CD4-positive, alpha-beta T cell (primary cell): ENCODE measurements at regions not wholly inside any gene's neighbourhood (a gene's known extent, or its start where the extent isn't known, plus 50 kb on each side); places are given as distances from the start of the nearest gene placed in this dataset.

ENCODE experiments used
- ATAC-seq: fragments of 200-7000 bp; cut with Tn5 transposase; one replicate; pipeline ENCODE4 v1.10.0; 2022; ENCODE audit warnings: mild to moderate bottlenecking; ENCODE audit not compliant: poor library complexity
- CTCF ChIA-PET: fragments of 350-600 bp; sonication (Branson Sonifier 250); formaldehyde crosslinking; loops from one replicate; lab custom pipeline; 2021; ENCODE audit warnings: antibody characterized with exemption, inconsistent platforms; lab: Charles Lee
- POLR2A ChIA-PET: fragments of 350-600 bp; sonication (Branson Sonifier 250); formaldehyde crosslinking; loops from one replicate; lab custom pipeline; 2021; ENCODE audit warnings: antibody characterized with exemption, inconsistent platforms; lab: Charles Lee
- DNase-seq, 14 experiments: peaks; one replicate each; pipeline ENCODE4 v3.0.0-alpha.2; 2013 to 2020; ENCODE audit warnings: mixed read lengths in 2 of 14
- H3K27ac ChIP-seq, 2 donors: one replicate each; pipeline versions ENCODE4 v1.5.1 to v1.7.0; 2013; ENCODE audit warnings: low read length in 2 of 2, low read depth in 1 of 2, mild to moderate bottlenecking in 1 of 2
- H3K27me3 ChIP-seq, 2 experiments: 1 replicate in 1 of 2; 2 replicates in 1 of 2; pipeline versions ENCODE4 v1.6.1 to v1.7.0; 2013; ENCODE audit warnings: low read length in 2 of 2, control low read depth in 1 of 2, mild to moderate bottlenecking in 1 of 2, moderate library complexity in 1 of 2; ENCODE audit not compliant: insufficient read depth in 2 of 2, control insufficient read depth in 1 of 2
- H3K36me3 ChIP-seq: one replicate; pipeline ENCODE4 v1.6.1; 2013; ENCODE audit warnings: low read length, control low read depth; ENCODE audit not compliant: insufficient read depth
- H3K4me1 ChIP-seq: one replicate; pipeline ENCODE4 v1.6.1; 2013; ENCODE audit warnings: low read length, control low read depth; ENCODE audit not compliant: insufficient read depth
- H3K4me3 ChIP-seq: one replicate; pipeline ENCODE4 v1.5.1; 2013; ENCODE audit warnings: mild to moderate bottlenecking, low read length, moderate library complexity
- H3K9me3 ChIP-seq, 2 experiments: 1 replicate in 1 of 2; 2 replicates in 1 of 2; pipeline versions ENCODE4 v1.6.1 to v1.7.0; 2013; ENCODE audit warnings: low read length in 2 of 2, mild to moderate bottlenecking in 2 of 2, control low read depth in 1 of 2, moderate library complexity in 1 of 2; ENCODE audit not compliant: control insufficient read depth in 1 of 2, insufficient read depth in 1 of 2
- H3K27ac Mint-ChIP-seq: one replicate; pipeline ENCODE4 v1.8.0; 2020; ENCODE audit warnings: mixed read lengths
- H3K27me3 Mint-ChIP-seq: one replicate; pipeline ENCODE4 v1.8.0; 2021; ENCODE audit warnings: mixed read lengths
- H3K36me3 Mint-ChIP-seq: one replicate; pipeline ENCODE4 v1.8.0; 2021; ENCODE audit warnings: low read depth, mixed read lengths
- H3K4me1 Mint-ChIP-seq: one replicate; pipeline ENCODE4 v1.8.0; 2021; ENCODE audit warnings: low read depth, mixed read lengths
- H3K4me3 Mint-ChIP-seq: one replicate; pipeline ENCODE4 v1.8.0; 2020; ENCODE audit warnings: mild to moderate bottlenecking, mixed read lengths
- H3K9me3 Mint-ChIP-seq: one replicate; pipeline ENCODE4 v1.8.0; 2020; ENCODE audit warnings: mixed read lengths
- intact Hi-C, 2 experiments: fragments of 100-400 bp; cut with DNase I in 1 of 2; cut with micrococcal nuclease in 1 of 2; formaldehyde crosslinking; loops; one replicate each; pipeline versions ENCODE4 v1.15.1 to v1.9.0; 2023 to 2025; cut with DNase I, micrococcal nuclease
- TF ChIP-seq, protein P1 (sequence below): fragments of 200-600 bp; IDR thresholded peaks from one replicate; pipeline ENCODE4 v1.8.0; 2022; ENCODE audit warnings: antibody characterized with exemption, mild to moderate bottlenecking

DNA sequence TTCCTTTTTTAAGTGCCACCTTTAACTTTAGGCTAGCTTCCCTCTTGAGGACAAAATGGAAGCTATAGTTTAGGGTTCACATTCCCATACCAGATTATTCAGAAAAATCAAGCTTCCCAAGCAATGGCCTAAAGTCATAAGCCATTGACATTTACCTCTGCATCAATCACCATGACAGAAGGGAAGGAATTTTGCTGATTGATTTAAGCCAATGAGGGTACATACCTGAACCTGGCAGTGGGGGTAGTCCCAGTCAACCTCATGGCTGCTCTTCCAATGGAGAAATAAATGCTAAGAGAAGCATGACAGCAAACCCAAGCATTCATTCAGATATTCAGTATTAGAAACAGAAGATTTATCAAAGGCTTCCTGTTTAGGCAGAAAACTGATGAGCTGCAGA is 128.4 kb upstream of the CREB1 start:
- H3K27me3 ChIP-seq, result no peaks in the 10 kb centered on the region
- intact Hi-C loops, result no loop called here
- Mint-ChIP-seq H3K27ac (no peak overlapping the region), H3K36me3 (no peaks in the 10 kb centered on the region), H3K4me1 (no peaks in the 10 kb centered on the region), H3K4me3 (no peak overlapping the region), H3K9me3 (no peaks in the 10 kb centered on the region), H3K27me3 (no peaks in the 10 kb centered on the region)
- POLR2A ChIA-PET, result no interaction called here
- no peaks in the 10 kb centered on the region for H3K4me1 ChIP-seq
- DNase-seq (no peak), ATAC-seq (no peak)
- CTCF ChIA-PET, result no interaction called here
- H3K27ac ChIP-seq, result no peak overlapping the region
- H3K4me3 ChIP-seq, result no peak overlapping the region
- TF ChIP-seq, protein P1, sequence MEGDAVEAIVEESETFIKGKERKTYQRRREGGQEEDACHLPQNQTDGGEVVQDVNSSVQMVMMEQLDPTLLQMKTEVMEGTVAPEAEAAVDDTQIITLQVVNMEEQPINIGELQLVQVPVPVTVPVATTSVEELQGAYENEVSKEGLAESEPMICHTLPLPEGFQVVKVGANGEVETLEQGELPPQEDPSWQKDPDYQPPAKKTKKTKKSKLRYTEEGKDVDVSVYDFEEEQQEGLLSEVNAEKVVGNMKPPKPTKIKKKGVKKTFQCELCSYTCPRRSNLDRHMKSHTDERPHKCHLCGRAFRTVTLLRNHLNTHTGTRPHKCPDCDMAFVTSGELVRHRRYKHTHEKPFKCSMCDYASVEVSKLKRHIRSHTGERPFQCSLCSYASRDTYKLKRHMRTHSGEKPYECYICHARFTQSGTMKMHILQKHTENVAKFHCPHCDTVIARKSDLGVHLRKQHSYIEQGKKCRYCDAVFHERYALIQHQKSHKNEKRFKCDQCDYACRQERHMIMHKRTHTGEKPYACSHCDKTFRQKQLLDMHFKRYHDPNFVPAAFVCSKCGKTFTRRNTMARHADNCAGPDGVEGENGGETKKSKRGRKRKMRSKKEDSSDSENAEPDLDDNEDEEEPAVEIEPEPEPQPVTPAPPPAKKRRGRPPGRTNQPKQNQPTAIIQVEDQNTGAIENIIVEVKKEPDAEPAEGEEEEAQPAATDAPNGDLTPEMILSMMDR, result no peak
- no peaks in the 10 kb centered on the region for H3K36me3 ChIP-seq
- no peaks in the 10 kb centered on the region for H3K9me3 ChIP-seq

DNA sequence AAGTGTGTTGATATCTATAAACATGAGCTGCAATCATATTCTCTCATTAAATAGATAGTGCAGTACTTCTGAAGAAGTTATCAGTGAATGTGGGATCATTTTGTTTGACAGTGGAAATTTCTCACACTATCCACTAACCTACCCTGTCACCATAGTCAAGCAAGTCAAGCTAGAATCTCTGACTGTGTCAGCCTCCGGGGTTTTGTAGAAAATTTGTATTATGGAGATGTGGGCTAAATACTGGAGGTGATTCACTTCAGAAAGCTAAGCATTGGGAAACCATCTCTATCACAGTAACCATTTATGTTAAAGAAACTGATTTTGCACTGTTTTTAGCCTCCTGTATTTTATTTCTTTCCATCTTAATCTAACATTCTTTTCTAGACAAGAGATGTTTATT is 126.6 kb upstream of the CREB1 start:
- Histone ChIP-seq H3K36me3 (no peaks in the 10 kb centered on the region), H3K27ac (no peak overlapping the region), H3K4me3 (no peak overlapping the region), H3K27me3 (no peaks in the 10 kb centered on the region), H3K4me1 (no peaks in the 10 kb centered on the region), H3K9me3 (no peaks in the 10 kb centered on the region)
- Mint-ChIP-seq H3K9me3 (no peaks in the 10 kb centered on the region), H3K4me3 (no peak overlapping the region), H3K36me3 (no peaks in the 10 kb centered on the region), H3K27me3 (no peaks in the 10 kb centered on the region), H3K4me1 (no peaks in the 10 kb centered on the region), H3K27ac (no peak overlapping the region)
- TF ChIP-seq, protein P1, result no peak
- POLR2A ChIA-PET, result no interaction called here
- intact Hi-C loops, result no loop called here
- CTCF ChIA-PET, result no interaction called here
- ATAC-seq (no peak), DNase-seq (no peak)

DNA sequence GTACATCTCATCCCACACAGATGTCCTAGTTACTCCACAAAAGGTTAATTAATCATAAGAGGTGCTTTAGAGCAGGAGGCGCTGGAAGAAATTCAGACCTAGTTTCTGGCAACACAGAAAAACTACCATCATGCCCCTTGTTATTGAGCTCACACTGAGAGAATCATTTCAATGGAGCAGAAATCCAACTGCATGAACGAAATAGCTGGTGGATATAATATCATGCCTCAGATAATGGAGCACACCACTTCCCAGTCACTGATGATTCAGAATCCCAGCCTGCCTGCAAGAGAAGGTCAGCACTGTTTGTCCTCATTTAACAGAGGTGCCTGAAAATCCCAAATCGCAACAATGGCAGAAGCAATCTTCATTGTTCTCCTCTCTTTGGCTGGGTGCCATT is 125.8 kb upstream of the CREB1 start:
- Histone ChIP-seq H3K27me3 (no peaks in the 10 kb centered on the region), H3K4me1 (no peaks in the 10 kb centered on the region), H3K27ac (no peak overlapping the region), H3K9me3 (no peaks in the 10 kb centered on the region), H3K4me3 (no peak overlapping the region), H3K36me3 (no peaks in the 10 kb centered on the region)
- no peaks in the 10 kb centered on the region for H3K4me1 Mint-ChIP-seq
- no peaks in the 10 kb centered on the region for H3K36me3 Mint-ChIP-seq
- intact Hi-C loops, result no loop called here
- no peak overlapping the region for H3K4me3 Mint-ChIP-seq
- ATAC-seq, result no peak
- no peaks in the 10 kb centered on the region for H3K9me3 Mint-ChIP-seq
- H3K27ac Mint-ChIP-seq, result no peak overlapping the region
- CTCF ChIA-PET, result no interaction called here
- POLR2A ChIA-PET, result no interaction called here
- H3K27me3 Mint-ChIP-seq, result no peaks in the 10 kb centered on the region
- DNase-seq, result no peak
- TF ChIP-seq, protein P1, result no peak
